Panc1 (cell line): ENCODE measurements at regions not wholly inside any gene's neighbourhood (a gene's known extent, or its start where the extent isn't known, plus 50 kb on each side); places are given as distances from the start of the nearest gene placed in this dataset.

Experiments
- ATAC-seq: fragments of 200-7000 bp; cut with Tn5 transposase; 2 replicates; pipeline ENCODE4 v1.9.1; 2020; ENCODE audit warnings: mild to moderate bottlenecking, moderate library complexity
- BruUV-seq: library from RNA; stranded (reverse); fragments of 400-500 nt; replicated peaks from 2 replicates; lab custom pipeline; 2021; lab: Mats Ljungman, UMichigan
- CTCF ChIA-PET: fragments of 300-600 bp; sonication (Branson Sonifier 250); formaldehyde crosslinking; loops from one replicate; lab custom pipeline; 2022; ENCODE audit warnings: antibody characterized with exemption; lab: Charles Lee
- POLR2A ChIA-PET: fragments of 300-600 bp; sonication (Branson Sonifier 250); formaldehyde crosslinking; loops from one replicate; lab custom pipeline; 2022; ENCODE audit warnings: antibody characterized with exemption; lab: Charles Lee
- DNase-seq: peaks from one replicate; pipeline ENCODE4 v3.0.0-alpha.2; 2010; ENCODE audit warnings: low read depth, low spot score
- H3K27ac ChIP-seq: 2 replicates; pipeline ENCODE4 v1.5.1; 2011; ENCODE audit warnings: mild to moderate bottlenecking, low read length, inconsistent platforms
- H3K27me3 ChIP-seq: fragments of 200-500 bp; sonication (Bioruptor generic); 2 replicates; pipeline ENCODE4 v1.6.0; 2014; ENCODE audit warnings: low read length, inconsistent platforms; ENCODE audit not compliant: control insufficient read depth, insufficient read depth
- H3K36me3 ChIP-seq: fragments of 200-500 bp; sonication (Bioruptor generic); 2 replicates; pipeline ENCODE4 v1.5.1; 2014; ENCODE audit warnings: inconsistent platforms, mild to moderate bottlenecking, low read length, moderate library complexity; ENCODE audit not compliant: control insufficient read depth, insufficient read depth
- H3K4me1 ChIP-seq: 2 replicates; pipeline ENCODE4 v1.5.1; 2011; ENCODE audit warnings: inconsistent platforms, mild to moderate bottlenecking, low read length, moderate library complexity; ENCODE audit not compliant: control insufficient read depth, insufficient read depth
- H3K4me3 ChIP-seq, 2 experiments: 2 replicates each; pipeline ENCODE4 v1.5.1; 2011 to 2012; ENCODE audit warnings: low read depth in 2 of 2, low read length in 2 of 2, mild to moderate bottlenecking in 2 of 2, inconsistent platforms in 1 of 2, moderate library complexity in 1 of 2
- H3K9me3 ChIP-seq: fragments of 200-500 bp; sonication (Bioruptor generic); 2 replicates; pipeline ENCODE4 v1.5.1; 2014; ENCODE audit warnings: low read depth, mild to moderate bottlenecking, inconsistent platforms, low read length, moderate library complexity; ENCODE audit not compliant: control insufficient read depth, insufficient read depth
- CTCF ChIP-seq: fragments of 450-650 bp; IDR thresholded peaks from 2 replicates; pipeline ENCODE4 v1.5.1; 2017; ENCODE audit warnings: mild to moderate bottlenecking
- POLR2AphosphoS5 ChIP-seq: IDR thresholded peaks from 2 replicates; pipeline ENCODE4 v1.6.1; 2012; ENCODE audit warnings: mild to moderate bottlenecking, low read depth, low read length, moderate library complexity
- REST ChIP-seq, 2 experiments: IDR thresholded peaks; 2 replicates each; pipeline ENCODE4 v1.6.1; 2011 to 2012; ENCODE audit warnings: low read depth in 2 of 2, control low read depth in 1 of 2, low read length in 1 of 2, mild to moderate bottlenecking in 1 of 2, moderate library complexity in 1 of 2; ENCODE audit not compliant: insufficient read depth in 1 of 2
- SIN3A ChIP-seq: IDR thresholded peaks from 2 replicates; pipeline ENCODE4 v1.6.1; 2012; ENCODE audit warnings: low read depth, mild to moderate bottlenecking, low read length, moderate library complexity, borderline replicate concordance; ENCODE audit not compliant: insufficient read depth
- TCF7L2 ChIP-seq: IDR thresholded peaks from 2 replicates; pipeline ENCODE4 v1.6.1; 2011; ENCODE audit warnings: mild to moderate bottlenecking, low read depth, low read length, inconsistent platforms
- in situ Hi-C: cut with HindIII; loops from 2 replicates; pipeline ENCODE4 v1.10.0; 2016; ENCODE audit warnings: low sequenced_read_pairs, low pct_unique_long_range_greater_than_20kb
- intact Hi-C: fragments of 100-400 bp; cut with micrococcal nuclease; formaldehyde crosslinking; loops from one replicate; pipeline ENCODE4 v1.10.0; 2022; ENCODE audit not compliant: unreplicated experiment

DNA sequence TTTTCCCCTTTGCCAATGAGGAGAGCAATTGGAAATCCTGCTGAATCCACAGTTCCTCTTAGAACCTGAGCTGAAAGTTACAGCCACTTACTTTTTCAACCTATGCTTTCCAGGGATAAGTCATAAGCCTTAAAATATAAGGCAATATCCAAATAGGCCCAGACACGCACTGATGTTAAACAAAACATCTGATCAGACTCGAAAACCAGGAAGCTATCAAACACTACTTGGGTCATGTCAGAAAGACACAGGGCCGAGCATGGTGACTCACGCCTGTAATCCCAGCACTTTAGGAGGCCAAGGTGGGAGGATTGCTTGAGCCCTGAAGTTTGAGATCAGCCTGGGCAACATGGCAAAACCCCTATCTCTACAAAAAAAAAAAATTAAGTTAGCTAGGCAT, 192.1 kb downstream of the SP3 start:
- H3K27me3 ChIP-seq, result no peaks in the 10 kb centered on the region
- TF ChIP-seq REST (IDR thresholded peaks at IDR 0.05; ENCODE audit: insufficient read depth in 1 of 2, low read depth in 2 of 2, low read length in 1 of 2) (no peak), SIN3A (no peak), POLR2AphosphoS5 (no peak), TCF7L2 (no peak), CTCF (no peak)
- no peaks in the 10 kb centered on the region for H3K9me3 ChIP-seq
- no peaks in the 10 kb centered on the region for H3K4me1 ChIP-seq
- no peak overlapping the region for H3K4me3 ChIP-seq
- DNase-seq (no peak), ATAC-seq (no peak)
- in situ Hi-C loops (no loop called here), intact Hi-C loops (no loop called here)
- ChIA-PET CTCF (no interaction called here), POLR2A (interaction anchor here (0.6 kb wide), 1 partner anchor 10 kb away, joined by 3 read pairs; no protein-coding TSS in a partner anchor)
- H3K27ac ChIP-seq, result no peak overlapping the region
- H3K36me3 ChIP-seq, result no peaks in the 10 kb centered on the region
- no TSS peak for BruUV-seq

DNA sequence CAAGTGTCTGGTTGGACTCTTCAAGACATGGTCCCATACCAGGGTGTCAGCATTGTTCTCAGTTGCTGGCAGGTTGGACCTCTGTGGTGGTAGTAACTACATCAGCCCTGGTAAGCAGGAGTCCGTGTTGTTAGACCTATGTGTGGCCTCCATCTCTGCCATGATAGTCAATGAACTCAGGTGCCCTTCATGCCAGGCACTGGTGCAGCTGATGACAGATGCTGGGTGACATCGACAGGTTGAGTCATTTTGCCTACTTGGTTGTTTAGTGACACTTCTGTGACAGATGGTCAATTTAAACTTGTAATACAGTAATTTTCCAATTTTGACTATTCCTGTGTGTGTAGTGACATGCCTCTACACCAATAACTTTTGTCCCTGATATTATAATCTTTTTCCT, 189.7 kb downstream of the SP3 start:
- in situ Hi-C loops, result no loop called here
- H3K27me3 ChIP-seq, result no peaks in the 10 kb centered on the region
- H3K4me1 ChIP-seq, result no peaks in the 10 kb centered on the region
- intact Hi-C loops, result no loop called here
- no peaks in the 10 kb centered on the region for H3K36me3 ChIP-seq
- no peak overlapping the region for H3K4me3 ChIP-seq
- no peaks in the 10 kb centered on the region for H3K9me3 ChIP-seq
- H3K27ac ChIP-seq, result no peak overlapping the region
- TF ChIP-seq SIN3A, result no peak
- no peak for TF ChIP-seq POLR2AphosphoS5
- TF ChIP-seq REST (IDR thresholded peaks at IDR 0.05; ENCODE audit: insufficient read depth in 1 of 2, low read depth in 2 of 2, low read length in 1 of 2), result no peak
- TF ChIP-seq CTCF, result no peak
- no peak for TF ChIP-seq TCF7L2
- ATAC-seq (no peak), DNase-seq (no peak)
- ChIA-PET CTCF (no interaction called here), POLR2A (no interaction called here)
- BruUV-seq, result no TSS peak
